HG02642 (cell line): ENCODE measurements at regions not wholly inside any gene's neighbourhood (a gene's known extent, or its start where the extent isn't known, plus 50 kb on each side); places are given as distances from the start of the nearest gene placed in this dataset.
"Not testable (repeated sequence)": the region's sequence is repeated elsewhere in the genome, so short reads cannot be mapped to it uniquely, and the experiment has no call there.

Source experiments
- ATAC-seq: cut with Tn5 transposase; IDR thresholded peaks from one replicate; pipeline ENCODE4 v1.9.1; 2021; ENCODE audit warnings: mild to moderate bottlenecking; ENCODE audit not compliant: unreplicated experiment, poor library complexity

DNA sequence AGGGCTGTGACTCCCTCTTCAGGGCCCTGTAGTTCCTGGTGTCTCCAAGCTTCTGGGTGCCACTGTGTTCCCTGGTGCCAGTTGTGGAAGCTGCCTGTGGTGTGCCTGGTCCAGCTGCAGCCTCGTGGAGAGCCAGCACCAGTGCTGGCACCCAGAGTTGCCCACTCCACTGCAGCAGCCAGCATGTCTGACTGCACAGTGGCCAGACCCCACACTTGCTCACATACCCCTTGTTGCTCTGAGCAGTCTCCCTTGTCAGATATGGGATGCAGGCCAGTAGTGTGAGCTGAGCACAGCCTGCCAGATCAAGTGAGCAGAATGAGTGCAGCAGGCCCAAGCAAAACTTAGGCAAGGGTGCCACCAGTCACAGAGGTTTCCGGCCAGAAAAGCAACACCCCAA, 108.6 kb downstream of the ZMAT1 start:
- no peak for ATAC-seq

DNA sequence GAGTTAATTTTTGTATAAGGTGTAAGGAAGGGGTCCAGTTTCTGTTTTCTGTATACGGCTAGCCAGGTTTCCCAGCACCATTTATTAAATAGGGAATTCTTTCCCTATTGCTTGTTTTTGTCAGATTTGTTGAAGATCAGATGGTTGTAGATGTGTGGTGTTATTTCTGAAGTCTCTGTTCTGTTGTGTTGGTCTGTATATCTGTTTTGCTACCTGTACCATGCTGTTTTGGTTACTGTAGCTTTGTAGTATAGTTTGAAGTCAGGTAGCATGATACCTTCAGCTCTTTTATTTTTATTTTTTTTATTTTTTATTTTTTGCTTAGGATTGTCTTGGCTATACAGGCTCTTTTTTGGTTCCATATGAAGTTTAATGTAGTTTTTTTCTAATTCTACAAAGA, 114.1 kb downstream of the ZMAT1 start:
- ATAC-seq, result not testable (repeated sequence)

DNA sequence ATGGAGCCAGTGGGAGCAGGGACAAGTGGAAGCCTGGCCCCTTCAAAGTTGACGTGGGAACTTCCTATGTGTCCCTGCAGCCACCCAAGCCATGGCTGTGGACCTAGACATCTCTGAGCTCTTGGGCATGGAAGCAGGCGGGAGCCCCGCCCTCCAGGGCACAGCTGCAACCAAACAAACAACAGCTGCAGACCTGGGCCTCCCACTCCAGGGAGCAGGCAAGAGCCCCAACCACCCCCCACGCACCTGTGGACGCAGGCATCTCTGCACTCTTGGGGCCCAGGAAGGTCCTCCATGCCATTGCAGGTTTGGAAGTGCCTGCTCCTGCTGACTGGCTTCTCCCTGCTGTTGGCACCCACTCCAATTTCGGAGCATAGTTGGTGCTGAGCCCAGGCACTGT, 118.6 kb downstream of the ZMAT1 start:
- no peak for ATAC-seq

DNA sequence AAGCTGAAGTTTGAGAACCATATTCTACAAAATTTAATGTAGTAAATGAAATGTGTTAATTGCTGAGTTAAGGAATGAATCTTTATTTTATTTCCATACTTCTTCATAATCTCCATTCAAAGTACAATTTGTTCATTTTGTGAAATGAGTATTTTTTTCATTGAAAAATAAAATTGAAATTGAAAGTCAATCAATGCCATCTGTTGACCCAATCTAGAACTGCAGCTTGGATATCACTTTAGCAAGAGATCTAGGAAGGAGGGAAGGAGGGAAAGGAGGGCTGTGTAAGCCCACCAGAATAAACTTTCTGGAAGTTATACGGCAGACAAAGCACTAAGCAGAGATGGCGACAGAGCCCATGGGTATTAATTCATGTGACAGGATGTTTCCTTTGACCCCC, 128.4 kb downstream of the ZMAT1 start:
- no peak for ATAC-seq

DNA sequence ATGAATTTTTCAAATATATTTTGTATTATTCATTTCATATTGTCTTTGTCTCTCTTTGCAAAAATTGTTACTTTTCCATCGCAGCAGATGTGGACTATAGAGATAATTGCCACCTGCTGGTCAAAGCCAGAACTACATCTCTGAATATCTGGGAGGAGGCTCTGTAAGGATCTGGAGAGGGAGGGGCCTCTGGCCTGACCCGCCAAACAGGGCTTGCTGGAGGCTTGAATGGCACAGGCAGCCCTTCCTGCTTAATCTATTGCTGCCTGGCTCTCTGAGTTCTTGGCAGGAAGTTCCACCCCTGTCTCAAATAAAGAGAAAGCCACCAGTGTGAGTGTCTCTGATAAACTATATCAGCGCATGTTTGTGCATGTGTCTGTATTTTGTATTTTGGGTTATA, 132.4 kb downstream of the ZMAT1 start:
- peak; percentile 100 for ATAC-seq

DNA sequence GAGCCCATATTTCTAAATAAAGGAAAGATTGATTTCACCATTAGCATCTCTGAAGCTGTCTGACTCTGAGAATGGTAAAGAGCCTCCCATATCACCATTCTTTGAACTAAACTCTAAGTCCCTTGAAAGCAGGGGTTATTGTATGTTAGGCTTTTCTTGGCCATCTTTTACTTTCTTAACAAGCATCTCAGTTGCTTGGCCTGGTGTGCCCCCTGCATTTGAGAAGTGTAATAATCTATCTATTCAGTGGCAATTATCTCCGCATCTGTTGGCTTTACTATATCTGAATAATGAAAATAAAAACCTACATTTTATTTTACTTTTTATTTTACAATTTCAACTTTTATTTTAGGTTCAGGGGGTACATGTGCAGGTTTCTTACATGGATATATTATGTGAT, 128.3 kb upstream of the ARMCX2 start:
- ATAC-seq, result no peak

DNA sequence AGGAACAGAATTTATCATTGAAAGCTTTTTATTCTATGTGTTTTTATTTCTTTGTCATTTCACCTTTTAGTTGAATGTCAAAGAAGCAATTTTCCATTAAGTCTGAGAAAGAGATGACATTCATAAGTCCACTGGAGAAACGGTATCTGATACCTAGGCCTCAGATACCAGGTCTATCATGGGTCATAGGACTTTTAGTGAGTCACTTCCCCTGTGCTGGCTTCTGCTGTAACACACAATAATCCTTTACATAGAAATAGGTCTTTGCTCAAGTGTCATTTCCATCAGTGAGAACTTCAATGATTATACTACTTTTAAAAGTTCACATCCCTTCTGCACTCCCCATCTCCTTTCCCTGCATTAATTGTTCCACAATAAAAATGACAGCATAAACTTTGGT, 125.5 kb upstream of the ARMCX2 start:
- no peak for ATAC-seq

DNA sequence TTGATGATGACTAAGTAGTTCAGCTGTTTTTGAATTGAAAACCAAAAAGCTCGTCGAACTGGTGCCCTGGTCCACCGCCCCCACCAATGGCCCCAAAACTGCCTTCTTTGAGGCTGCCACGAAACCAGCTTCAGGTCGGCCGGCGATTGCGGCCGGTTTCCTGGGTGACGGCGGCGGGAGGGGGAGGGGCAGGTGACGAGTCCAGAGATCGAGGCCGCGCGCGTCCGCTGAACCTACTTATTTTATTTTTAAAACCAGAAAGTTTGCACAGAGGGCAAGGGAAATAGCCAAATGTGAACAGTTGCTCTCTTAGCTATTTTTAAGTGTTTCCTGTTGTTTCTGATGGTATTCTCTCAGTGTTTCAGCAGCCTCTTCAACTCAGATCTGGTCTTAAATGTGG, 120.8 kb upstream of the ARMCX2 start:
- ATAC-seq, result not testable (repeated sequence)

DNA sequence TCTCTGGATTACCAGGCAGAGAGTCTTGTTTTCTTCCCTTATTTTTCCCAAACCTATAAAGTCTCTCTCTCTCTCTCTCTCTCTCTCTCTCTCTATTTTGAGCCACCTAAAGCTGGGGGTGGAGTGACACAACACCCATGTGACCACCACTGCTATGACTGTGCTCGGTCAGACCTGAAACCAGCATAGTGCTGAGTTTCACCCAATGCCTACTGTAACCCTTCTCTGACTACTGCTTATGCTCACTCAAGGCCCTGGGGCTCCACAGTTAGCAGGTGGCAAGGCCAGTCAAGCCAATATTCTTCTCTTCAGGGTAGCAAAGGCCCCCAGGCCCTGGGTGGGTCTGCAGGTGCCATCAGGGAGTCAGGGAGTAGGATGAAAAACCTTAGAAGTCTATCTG, 114.7 kb upstream of the ARMCX2 start:
- peak; percentile 100 for ATAC-seq

DNA sequence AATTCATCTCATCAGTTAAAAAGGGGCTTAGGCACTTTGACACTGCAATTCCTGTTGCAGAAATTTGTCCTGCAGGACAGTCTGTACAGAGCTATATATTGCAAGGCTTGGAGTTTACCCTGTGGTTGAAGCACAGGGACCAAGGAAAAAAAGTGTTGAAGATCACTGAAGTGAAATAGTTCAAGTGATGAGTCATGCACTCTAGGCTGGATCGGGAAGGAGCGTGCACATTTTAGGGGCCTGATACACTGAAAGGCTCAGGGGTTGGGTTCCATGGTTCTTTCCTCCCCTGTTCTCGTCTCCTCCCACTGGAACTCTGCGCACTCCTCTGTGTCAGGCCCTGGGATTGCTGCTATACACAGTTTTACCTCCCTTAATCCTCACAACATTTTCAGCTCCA, 104.9 kb upstream of the ARMCX2 start:
- ATAC-seq, result no peak

DNA sequence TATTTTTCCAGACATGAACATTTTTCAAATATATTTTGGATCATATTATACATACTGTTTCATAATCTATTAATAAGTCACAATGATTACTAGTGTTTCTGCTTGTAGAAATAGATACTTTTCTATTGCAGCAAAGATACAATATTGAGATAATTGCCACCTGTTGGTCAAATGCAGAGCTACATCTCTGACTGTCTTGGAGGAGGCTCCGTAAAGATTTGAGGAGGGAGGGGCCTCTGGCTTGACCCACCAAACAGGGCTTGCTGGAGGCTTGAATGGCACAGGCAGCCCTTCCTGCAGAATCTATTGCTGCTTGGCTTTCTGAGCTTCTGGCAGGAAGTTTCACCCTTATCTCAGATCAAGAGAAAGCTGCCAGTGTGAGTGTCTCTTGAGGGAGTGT, 99.3 kb upstream of the ARMCX2 start:
- ATAC-seq, result peak; percentile 80

DNA sequence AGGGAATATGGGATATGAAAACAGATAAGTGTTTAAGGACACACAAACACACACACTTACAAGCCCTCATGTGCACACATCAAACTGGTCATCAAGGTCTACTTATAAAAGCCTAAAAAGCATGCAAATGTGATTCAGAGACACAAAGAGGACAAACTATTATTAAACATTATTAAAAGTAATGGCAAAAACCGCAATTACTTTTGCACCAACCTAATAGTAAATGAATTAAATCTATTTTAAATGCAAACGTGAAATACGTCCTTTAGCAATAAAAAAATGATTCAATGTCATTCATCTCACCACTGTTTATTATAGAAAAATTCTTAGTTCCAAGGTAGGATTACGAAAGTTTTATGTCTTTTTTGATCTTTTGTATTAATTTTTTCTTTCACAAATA, 91.1 kb upstream of the ARMCX2 start:
- no peak for ATAC-seq

DNA sequence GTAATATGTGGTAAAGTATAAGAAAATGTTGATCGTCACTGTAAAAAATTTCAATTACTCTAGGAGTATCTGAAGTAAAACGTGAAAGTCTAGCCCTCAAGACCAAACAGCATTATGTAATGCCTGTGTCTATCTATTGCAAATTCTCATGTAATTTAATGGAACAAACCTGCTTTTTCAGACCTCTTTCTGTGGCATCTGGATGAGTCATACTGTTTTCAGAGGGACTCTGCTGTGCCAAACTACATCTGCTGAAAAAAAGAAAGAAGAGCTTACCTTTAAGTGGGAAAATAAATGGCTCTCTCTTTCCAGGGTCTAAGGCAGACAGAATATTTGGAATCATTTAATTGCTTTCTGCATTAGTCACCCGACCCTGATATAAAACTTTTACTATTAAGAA, 89.8 kb upstream of the ARMCX2 start:
- ATAC-seq, result no peak

DNA sequence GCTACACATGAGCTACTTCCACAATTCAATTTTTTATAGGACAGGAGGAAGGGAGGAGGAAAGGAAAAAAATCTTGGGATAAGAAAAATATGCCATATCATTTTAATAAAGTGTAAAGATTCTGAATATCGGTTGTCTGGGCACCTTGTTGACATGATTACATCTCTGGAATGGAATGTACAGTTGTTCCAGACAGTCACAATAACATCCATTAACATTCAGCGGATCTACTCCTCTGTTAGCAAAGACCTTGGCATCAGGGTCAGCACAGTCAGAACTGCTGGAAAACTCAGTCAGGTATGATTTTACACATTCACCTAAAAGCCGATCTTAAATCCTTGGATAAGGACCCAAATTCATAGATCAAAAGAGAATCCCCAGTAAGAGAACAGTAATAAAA, 85.4 kb upstream of the ARMCX2 start:
- ATAC-seq, result no peak

DNA sequence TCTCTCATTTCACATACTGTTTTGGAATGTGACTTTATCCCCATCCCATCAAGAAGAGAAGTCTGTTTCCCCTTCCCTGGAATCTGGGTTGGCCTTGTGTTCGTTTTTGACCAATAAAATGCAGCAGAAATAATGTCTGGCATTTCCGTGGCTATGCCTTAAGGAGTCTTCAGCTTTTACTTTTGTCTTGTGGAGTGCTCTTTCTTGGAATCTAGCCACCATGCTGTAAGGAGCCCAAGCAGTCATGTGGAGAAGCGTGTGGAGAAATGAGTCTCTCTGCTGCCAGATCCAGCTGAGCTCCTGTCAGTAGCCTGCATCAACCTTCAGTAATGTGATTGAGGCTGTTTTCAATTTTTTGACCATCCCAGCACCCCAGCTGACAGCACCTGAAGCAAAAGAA, 84.4 kb upstream of the ARMCX2 start:
- ATAC-seq, result no peak

DNA sequence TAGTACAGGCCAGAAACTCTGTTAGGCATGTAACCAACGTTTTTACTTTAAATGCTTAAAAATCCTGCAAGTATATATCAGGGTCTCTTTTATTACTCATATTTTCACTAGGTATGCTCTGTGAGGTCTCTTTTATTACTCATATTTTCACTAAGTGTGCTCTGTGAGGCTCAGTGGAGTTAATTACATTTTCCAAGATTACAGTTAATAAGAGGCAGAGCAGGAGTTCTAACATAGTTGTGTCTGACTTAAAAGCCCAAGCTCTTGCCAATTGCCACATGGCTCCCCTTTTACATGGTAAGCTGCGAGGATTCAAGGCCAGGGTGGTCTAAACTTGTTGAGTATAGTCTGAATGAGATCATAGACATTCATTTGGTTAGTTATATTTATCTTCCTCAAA, 81.0 kb upstream of the ARMCX2 start:
- no peak for ATAC-seq

DNA sequence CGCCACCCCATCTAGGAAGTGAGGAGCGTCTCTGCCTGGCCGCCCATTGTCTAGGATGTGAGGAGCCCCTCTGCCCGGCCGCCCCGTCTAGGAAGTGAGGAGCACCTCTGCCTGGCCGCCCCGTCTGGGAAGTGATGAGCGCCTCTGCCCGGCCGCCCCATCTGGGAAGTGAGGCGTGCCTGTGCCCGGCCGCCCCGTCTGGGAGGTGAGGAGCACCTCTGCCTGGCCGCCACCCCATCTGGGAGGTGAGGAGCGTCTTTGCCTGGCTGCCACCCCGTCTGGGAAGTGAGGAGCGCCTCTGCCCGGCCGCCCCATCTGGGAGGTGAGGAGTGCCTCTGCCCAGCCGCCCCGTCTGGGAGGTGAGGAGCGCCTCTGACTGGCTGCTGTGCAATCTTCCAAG, 79.2 kb upstream of the ARMCX2 start:
- ATAC-seq, result not testable (repeated sequence)

DNA sequence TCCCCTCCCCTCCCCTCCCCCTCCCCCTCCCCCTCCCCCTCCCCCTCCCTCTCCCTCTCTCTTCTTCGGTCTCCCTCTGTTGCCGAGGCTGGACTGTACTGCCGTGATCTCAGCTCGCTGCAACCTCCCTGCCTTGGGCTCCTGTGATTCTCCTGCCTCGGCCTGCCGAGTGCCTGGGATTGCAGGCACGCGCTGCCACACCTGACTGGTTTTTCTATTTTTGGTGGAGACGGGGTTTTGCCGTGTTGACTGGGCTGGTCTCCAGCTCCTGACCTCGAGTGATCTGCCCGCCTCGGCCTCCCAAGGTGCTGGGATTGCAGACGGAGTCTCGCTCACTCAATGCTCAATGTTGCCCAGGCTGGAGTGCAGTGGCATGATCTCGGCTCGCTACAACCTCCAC, 78.8 kb upstream of the ARMCX2 start:
- not testable (repeated sequence) for ATAC-seq

DNA sequence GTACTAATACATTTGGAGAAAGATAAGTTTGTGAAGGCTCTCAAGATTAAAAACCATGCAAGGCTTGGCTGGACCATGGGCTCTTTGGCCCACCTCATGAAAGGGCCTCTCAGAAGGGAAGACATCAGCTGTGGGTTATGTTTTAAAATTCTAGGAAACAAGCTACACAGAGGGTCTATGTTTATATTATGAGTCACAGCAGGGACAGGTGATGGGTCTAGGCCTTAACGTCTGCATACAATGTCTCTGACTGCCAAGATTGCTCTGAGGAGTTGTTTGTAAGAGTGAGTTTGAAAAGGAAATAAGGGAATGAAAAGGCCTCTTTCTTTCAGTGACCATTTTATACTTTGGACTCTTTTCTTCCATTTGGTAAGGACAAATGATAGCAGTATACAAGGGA, 77.0 kb upstream of the ARMCX2 start:
- no peak for ATAC-seq

DNA sequence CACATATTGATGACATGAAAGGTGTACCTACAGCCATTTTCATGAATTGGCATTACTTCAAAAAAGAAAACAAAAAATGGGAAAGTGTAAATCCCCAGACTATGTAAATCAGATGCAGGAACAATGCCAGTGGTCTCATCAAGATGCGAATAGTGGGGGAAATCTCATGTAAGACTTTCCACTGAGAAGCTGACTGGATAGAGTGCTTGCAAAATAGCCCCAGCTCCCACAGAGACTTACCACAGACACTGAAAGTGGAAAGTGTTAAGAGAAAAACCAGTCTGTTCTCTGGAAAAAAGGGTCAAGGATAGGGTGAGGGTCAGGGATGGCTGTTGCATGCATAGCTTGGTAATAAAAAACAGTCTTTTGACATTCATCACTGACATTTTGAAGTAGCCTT, 73.2 kb upstream of the ARMCX2 start:
- no peak for ATAC-seq

DNA sequence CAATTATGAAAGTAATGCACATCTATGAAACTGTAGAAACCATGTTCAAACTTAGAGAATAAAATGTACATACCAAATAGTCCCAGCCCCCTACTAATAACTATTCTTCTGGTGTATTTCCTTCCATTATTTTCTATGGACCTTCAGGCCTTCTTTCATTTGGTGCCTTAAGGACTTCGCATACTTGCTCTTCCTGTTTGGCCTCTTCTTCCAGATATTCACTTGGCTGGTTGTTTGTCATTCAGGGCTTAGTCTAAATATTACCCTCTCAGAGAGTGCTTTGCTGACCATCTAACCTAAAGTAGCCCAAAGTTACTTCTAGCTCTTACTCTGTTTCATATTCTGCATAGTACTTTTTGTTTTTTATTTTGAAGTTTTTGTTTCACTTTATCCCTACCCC, 70.3 kb upstream of the ARMCX2 start:
- no peak for ATAC-seq
